Neural cell (in vitro differentiated cells): ENCODE measurements at regions not wholly inside any gene's neighbourhood (a gene's known extent, or its start where the extent isn't known, plus 50 kb on each side); places are given as distances from the start of the nearest gene placed in this dataset.

Experiments
- H2AFZ ChIP-seq: fragments of 200-600, 300-800 bp; sonication (generic), shearing (Covaris generic); 2 replicates; pipeline ENCODE4 v1.6.0; 2014; ENCODE audit warnings: low read depth, mild to moderate bottlenecking, antibody characterized with exemption, low read length, moderate library complexity
- H3F3A ChIP-seq: fragments of 200-600 bp; shearing (Covaris generic); 2 replicates; pipeline ENCODE4 v1.6.1; 2016; ENCODE audit warnings: mild to moderate bottlenecking, moderate library complexity, mixed read lengths, antibody characterized with exemption, low read length; ENCODE audit not compliant: insufficient read depth, poor library complexity, severe bottlenecking
- H3K27ac ChIP-seq: fragments of 200-600, 300-800 bp; sonication (generic), shearing (Covaris generic); 2 replicates; pipeline ENCODE4 v1.5.1; 2014; ENCODE audit warnings: mild to moderate bottlenecking, low read length, moderate library complexity
- H3K27me3 ChIP-seq: fragments of 300-800, 200-600 bp; sonication (generic), shearing (Covaris generic); 2 replicates; pipeline ENCODE4 v1.6.0; 2014; ENCODE audit warnings: mild to moderate bottlenecking, low read depth, low read length, moderate library complexity; ENCODE audit not compliant: insufficient read depth
- H3K36me3 ChIP-seq: fragments of 300-800, 200-600 bp; sonication (generic), shearing (Covaris generic); 2 replicates; pipeline ENCODE4 v1.5.1; 2014; ENCODE audit warnings: mild to moderate bottlenecking, antibody characterized with exemption, low read length, moderate library complexity; ENCODE audit not compliant: insufficient read depth
- H3K4me2 ChIP-seq: fragments of 300-800, 200-600 bp; sonication (generic), shearing (Covaris generic); 2 replicates; pipeline ENCODE4 v1.6.0; 2014; ENCODE audit warnings: mild to moderate bottlenecking, low read length
- H3K4me3 ChIP-seq: fragments of 300-800, 200-600 bp; sonication (generic), shearing (Covaris generic); 2 replicates; pipeline ENCODE4 v1.5.1; 2014; ENCODE audit warnings: mild to moderate bottlenecking, low read length, moderate library complexity
- H3K79me2 ChIP-seq: fragments of 200-600 bp; shearing (Covaris generic); replicated peaks from 2 replicates; pipeline ENCODE4 v1.6.0; 2014; ENCODE audit warnings: mild to moderate bottlenecking, low read length, moderate library complexity; ENCODE audit not compliant: insufficient read depth
- H3K9ac ChIP-seq: fragments of 300-800, 200-600 bp; sonication (generic), shearing (Covaris generic); 2 replicates; pipeline ENCODE4 v1.6.1; 2016; ENCODE audit warnings: mild to moderate bottlenecking, low read length, mixed read lengths
- H3K9me2 ChIP-seq: fragments of 200-600 bp; shearing (Covaris generic); 2 replicates; pipeline ENCODE4 v1.6.1; 2016; ENCODE audit warnings: mild to moderate bottlenecking, low read length, mixed read lengths; ENCODE audit not compliant: insufficient read depth
- H3K9me3 ChIP-seq: fragments of 200-600, 300-800 bp; sonication (generic), shearing (Covaris generic); 2 replicates; pipeline ENCODE4 v1.6.1; 2016; ENCODE audit warnings: mild to moderate bottlenecking, mixed run types, low read length, moderate library complexity, mixed read lengths
- H4K20me1 ChIP-seq: fragments of 200-600 bp; shearing (Covaris generic); 2 replicates; pipeline ENCODE4 v1.6.1; 2016; ENCODE audit warnings: mild to moderate bottlenecking, mixed run types; ENCODE audit not compliant: insufficient read depth
- EP300 ChIP-seq: fragments of 450-650 bp; conservative IDR thresholded peaks from 2 replicates; pipeline ENCODE4 v1.6.1; 2014; ENCODE audit warnings: antibody characterized with exemption, mild to moderate bottlenecking, moderate library complexity; ENCODE audit not compliant: poor library complexity, severe bottlenecking
- EZH2 ChIP-seq: fragments of 200-600, 300-800 bp; shearing (Covaris generic), sonication (generic); IDR thresholded peaks from 2 replicates; pipeline ENCODE4 v1.6.1; 2014; ENCODE audit warnings: antibody characterized with exemption, low read length, borderline replicate concordance, mild to moderate bottlenecking; ENCODE audit not compliant: insufficient read depth, poor library complexity, severe bottlenecking
- MXI1 ChIP-seq: fragments of 450-650 bp; conservative IDR thresholded peaks from 2 replicates; pipeline ENCODE4 v1.6.1; 2014; ENCODE audit warnings: antibody characterized with exemption, mild to moderate bottlenecking; ENCODE audit not compliant: poor library complexity, severe bottlenecking
- POLR2AphosphoS5 ChIP-seq: IDR thresholded peaks from 2 replicates; pipeline ENCODE4 v1.6.1; 2012
- RAD21 ChIP-seq: fragments of 450-650 bp; conservative IDR thresholded peaks from 2 replicates; pipeline ENCODE4 v1.6.1; 2014; ENCODE audit warnings: antibody characterized with exemption, mild to moderate bottlenecking, moderate library complexity
- SMC3 ChIP-seq: fragments of 450-650 bp; conservative IDR thresholded peaks from 2 replicates; pipeline ENCODE4 v1.6.1; 2014; ENCODE audit warnings: antibody characterized with exemption, mild to moderate bottlenecking, moderate library complexity; ENCODE audit not compliant: poor library complexity
- TAF1 ChIP-seq: IDR thresholded peaks from 2 replicates; pipeline ENCODE4 v1.6.1; 2012; ENCODE audit warnings: low read depth
- TF ChIP-seq, protein P1 (sequence below): fragments of 450-650 bp; IDR thresholded peaks from 2 replicates; pipeline ENCODE4 v1.5.1; 2014; ENCODE audit warnings: antibody characterized with exemption, mild to moderate bottlenecking, moderate library complexity; ENCODE audit not compliant: poor library complexity, severe bottlenecking
- TF ChIP-seq, protein P2 (sequence below): IDR thresholded peaks from 2 replicates; pipeline ENCODE4 v1.6.1; 2012; ENCODE audit warnings: borderline replicate concordance

DNA sequence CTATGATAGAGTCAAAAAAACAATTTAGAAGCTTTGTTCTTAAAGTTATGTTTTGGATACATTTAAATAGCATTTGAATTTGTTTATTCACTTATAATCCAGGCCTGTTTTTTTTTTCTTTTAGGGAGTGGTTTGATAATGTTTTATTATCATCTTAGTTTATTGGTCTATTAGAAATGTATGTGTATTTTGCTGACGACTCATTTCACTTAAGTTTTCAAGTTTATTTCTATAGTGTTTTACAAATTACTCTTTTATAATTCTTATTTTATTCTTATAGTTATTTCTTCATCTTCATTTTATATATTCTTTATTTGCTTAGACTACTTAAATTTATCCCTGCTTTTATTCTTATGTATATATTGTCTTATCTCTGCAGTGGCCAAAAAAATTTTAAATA is 804.5 kb downstream of the NR4A2 start:
- H3K9me2 ChIP-seq, result no peaks in the 10 kb centered on the region
- no peak overlapping the region for H3K27ac ChIP-seq
- no peaks in the 10 kb centered on the region for H3K79me2 ChIP-seq
- H3K9me3 ChIP-seq, result no peaks in the 10 kb centered on the region
- H3K4me2 ChIP-seq, result no peak overlapping the region
- H4K20me1 ChIP-seq, result no peaks in the 10 kb centered on the region
- H3F3A ChIP-seq, result no peaks in the 10 kb centered on the region
- no peaks in the 10 kb centered on the region for H3K36me3 ChIP-seq
- no peak overlapping the region for H2AFZ ChIP-seq
- no peak overlapping the region for H3K9ac ChIP-seq
- TF ChIP-seq, protein P1, sequence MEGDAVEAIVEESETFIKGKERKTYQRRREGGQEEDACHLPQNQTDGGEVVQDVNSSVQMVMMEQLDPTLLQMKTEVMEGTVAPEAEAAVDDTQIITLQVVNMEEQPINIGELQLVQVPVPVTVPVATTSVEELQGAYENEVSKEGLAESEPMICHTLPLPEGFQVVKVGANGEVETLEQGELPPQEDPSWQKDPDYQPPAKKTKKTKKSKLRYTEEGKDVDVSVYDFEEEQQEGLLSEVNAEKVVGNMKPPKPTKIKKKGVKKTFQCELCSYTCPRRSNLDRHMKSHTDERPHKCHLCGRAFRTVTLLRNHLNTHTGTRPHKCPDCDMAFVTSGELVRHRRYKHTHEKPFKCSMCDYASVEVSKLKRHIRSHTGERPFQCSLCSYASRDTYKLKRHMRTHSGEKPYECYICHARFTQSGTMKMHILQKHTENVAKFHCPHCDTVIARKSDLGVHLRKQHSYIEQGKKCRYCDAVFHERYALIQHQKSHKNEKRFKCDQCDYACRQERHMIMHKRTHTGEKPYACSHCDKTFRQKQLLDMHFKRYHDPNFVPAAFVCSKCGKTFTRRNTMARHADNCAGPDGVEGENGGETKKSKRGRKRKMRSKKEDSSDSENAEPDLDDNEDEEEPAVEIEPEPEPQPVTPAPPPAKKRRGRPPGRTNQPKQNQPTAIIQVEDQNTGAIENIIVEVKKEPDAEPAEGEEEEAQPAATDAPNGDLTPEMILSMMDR, result no peak
- TF ChIP-seq, protein P2, sequence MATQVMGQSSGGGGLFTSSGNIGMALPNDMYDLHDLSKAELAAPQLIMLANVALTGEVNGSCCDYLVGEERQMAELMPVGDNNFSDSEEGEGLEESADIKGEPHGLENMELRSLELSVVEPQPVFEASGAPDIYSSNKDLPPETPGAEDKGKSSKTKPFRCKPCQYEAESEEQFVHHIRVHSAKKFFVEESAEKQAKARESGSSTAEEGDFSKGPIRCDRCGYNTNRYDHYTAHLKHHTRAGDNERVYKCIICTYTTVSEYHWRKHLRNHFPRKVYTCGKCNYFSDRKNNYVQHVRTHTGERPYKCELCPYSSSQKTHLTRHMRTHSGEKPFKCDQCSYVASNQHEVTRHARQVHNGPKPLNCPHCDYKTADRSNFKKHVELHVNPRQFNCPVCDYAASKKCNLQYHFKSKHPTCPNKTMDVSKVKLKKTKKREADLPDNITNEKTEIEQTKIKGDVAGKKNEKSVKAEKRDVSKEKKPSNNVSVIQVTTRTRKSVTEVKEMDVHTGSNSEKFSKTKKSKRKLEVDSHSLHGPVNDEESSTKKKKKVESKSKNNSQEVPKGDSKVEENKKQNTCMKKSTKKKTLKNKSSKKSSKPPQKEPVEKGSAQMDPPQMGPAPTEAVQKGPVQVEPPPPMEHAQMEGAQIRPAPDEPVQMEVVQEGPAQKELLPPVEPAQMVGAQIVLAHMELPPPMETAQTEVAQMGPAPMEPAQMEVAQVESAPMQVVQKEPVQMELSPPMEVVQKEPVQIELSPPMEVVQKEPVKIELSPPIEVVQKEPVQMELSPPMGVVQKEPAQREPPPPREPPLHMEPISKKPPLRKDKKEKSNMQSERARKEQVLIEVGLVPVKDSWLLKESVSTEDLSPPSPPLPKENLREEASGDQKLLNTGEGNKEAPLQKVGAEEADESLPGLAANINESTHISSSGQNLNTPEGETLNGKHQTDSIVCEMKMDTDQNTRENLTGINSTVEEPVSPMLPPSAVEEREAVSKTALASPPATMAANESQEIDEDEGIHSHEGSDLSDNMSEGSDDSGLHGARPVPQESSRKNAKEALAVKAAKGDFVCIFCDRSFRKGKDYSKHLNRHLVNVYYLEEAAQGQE, result no peak
- no peak for TF ChIP-seq POLR2AphosphoS5
- TF ChIP-seq TAF1, result no peak
- no peak for TF ChIP-seq MXI1
- TF ChIP-seq EZH2, result no peak
- no peak for TF ChIP-seq RAD21
- no peak for TF ChIP-seq EP300
- TF ChIP-seq SMC3, result no peak
- no peaks in the 10 kb centered on the region for H3K27me3 ChIP-seq
- H3K4me3 ChIP-seq, result no peak overlapping the region

DNA sequence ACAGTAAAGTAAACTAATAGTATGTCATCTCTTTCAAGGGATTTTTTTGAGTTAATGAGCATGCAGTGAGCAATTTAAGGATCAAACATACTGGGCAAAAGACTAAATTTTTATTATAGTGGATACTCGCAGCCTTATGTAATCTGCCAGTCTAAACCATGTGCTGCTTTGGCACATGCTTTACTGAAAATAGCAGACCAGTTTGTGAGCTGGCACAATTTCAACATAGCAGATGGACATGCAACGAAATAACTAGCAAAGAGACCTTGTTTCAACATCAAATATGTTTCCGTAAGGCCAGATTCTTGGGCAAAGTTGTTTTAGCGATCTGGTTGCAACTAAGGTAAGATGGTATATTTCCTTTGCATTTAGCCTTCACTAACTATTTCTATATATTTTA is 807.3 kb downstream of the NR4A2 start:
- Histone ChIP-seq H3K36me3 (no peaks in the 10 kb centered on the region), H3K9ac (no peak overlapping the region), H3K79me2 (no peaks in the 10 kb centered on the region), H2AFZ (no peak overlapping the region), H3K4me2 (no peak overlapping the region), H3F3A (no peaks in the 10 kb centered on the region), H3K4me3 (no peak overlapping the region), H3K9me3 (no peaks in the 10 kb centered on the region), H3K27me3 (no peaks in the 10 kb centered on the region), H3K27ac (no peak overlapping the region), H4K20me1 (no peaks in the 10 kb centered on the region), H3K9me2 (no peaks in the 10 kb centered on the region)
- TF ChIP-seq TAF1 (no peak), EP300 (no peak), POLR2AphosphoS5 (no peak), SMC3 (no peak), EZH2 (no peak), RAD21 (no peak), MXI1 (no peak)
- TF ChIP-seq, protein P2, result no peak
- TF ChIP-seq, protein P1, result no peak
